Activated CD4-positive, alpha-beta T cell treated with anti-CD3 and anti-CD28 coated beads, Interleukin-2, amount 10 ng/mL, durations not matched to agents 24 days and 14 days (primary cell): ENCODE measurements at regions not wholly inside any gene's neighbourhood (a gene's known extent, or its start where the extent isn't known, plus 50 kb on each side); places are given as distances from the start of the nearest gene placed in this dataset.
"Not testable (repeated sequence)": the region's sequence is repeated elsewhere in the genome, so short reads cannot be mapped to it uniquely, and the experiment has no call there.

Experiments
- DNase-seq: peaks from one replicate; pipeline ENCODE4 v3.0.0; 2022
- H3K27ac Mint-ChIP-seq: one replicate; pipeline ENCODE4 v1.8.0; 2022; ENCODE audit warnings: mild to moderate bottlenecking, mixed read lengths
- H3K27me3 Mint-ChIP-seq: one replicate; pipeline ENCODE4 v1.8.0; 2022; ENCODE audit warnings: mixed read lengths
- H3K36me3 Mint-ChIP-seq: one replicate; pipeline ENCODE4 v1.8.0; 2022; ENCODE audit warnings: low read depth, mild to moderate bottlenecking, mixed read lengths
- H3K4me1 Mint-ChIP-seq: one replicate; pipeline ENCODE4 v1.8.0; 2021; ENCODE audit warnings: mixed read lengths
- H3K4me3 Mint-ChIP-seq: one replicate; pipeline ENCODE4 v1.8.0; 2022; ENCODE audit warnings: mild to moderate bottlenecking, moderate library complexity, mixed read lengths
- H3K9me3 Mint-ChIP-seq: one replicate; pipeline ENCODE4 v1.8.0; 2021; ENCODE audit warnings: mixed read lengths
- intact Hi-C: fragments of 100-400 bp; cut with micrococcal nuclease; formaldehyde crosslinking; loops from one replicate; pipeline ENCODE4 v1.15.1; 2023

- H3K4me1 Mint-ChIP-seq = no peaks in the 10 kb centered on the region
- intact Hi-C loops = no loop called here
- H3K36me3 Mint-ChIP-seq = no peaks in the 10 kb centered on the region
- no peak overlapping the region for H3K27ac Mint-ChIP-seq
- DNase-seq = no peak
- no peak overlapping the region for H3K4me3 Mint-ChIP-seq
- no peaks in the 10 kb centered on the region for H3K9me3 Mint-ChIP-seq
- H3K27me3 Mint-ChIP-seq = no peaks in the 10 kb centered on the region
Measured at GRCh38 chr3:165983284-165983683, 146.1 kb upstream of the BCHE start.

- Mint-ChIP-seq H3K9me3 (no peaks in the 10 kb centered on the region), H3K4me1 (no peaks in the 10 kb centered on the region), H3K27ac (no peak overlapping the region), H3K36me3 (no peaks in the 10 kb centered on the region), H3K27me3 (no peaks in the 10 kb centered on the region), H3K4me3 (no peak overlapping the region)
- no peak for DNase-seq
- intact Hi-C loops = no loop called here
Measured at GRCh38 chr3:165981318-165981717, 144.1 kb upstream of the BCHE start.

GRCh38 chr3:165960825-165961224, 123.6 kb upstream of the BCHE start:
- H3K27me3 Mint-ChIP-seq, H3K4me3 Mint-ChIP-seq, H3K9me3 Mint-ChIP-seq, intact Hi-C loops, H3K4me1 Mint-ChIP-seq, H3K36me3 Mint-ChIP-seq, H3K27ac Mint-ChIP-seq, DNase-seq: not testable (repeated sequence)

GRCh38 chr3:165954171-165954570, 116.9 kb upstream of the BCHE start:
- intact Hi-C loops = no loop called here
- Mint-ChIP-seq H3K9me3 (no peaks in the 10 kb centered on the region), H3K36me3 (no peaks in the 10 kb centered on the region), H3K4me3 (no peak overlapping the region), H3K27me3 (no peaks in the 10 kb centered on the region), H3K4me1 (no peaks in the 10 kb centered on the region), H3K27ac (no peak overlapping the region)
- no peak for DNase-seq

GRCh38 chr3:165946360-165946759, 109.1 kb upstream of the BCHE start:
- DNase-seq = no peak
- H3K4me3 Mint-ChIP-seq = no peak overlapping the region
- no peaks in the 10 kb centered on the region for H3K27me3 Mint-ChIP-seq
- no peak overlapping the region for H3K27ac Mint-ChIP-seq
- H3K9me3 Mint-ChIP-seq = no peaks in the 10 kb centered on the region
- H3K4me1 Mint-ChIP-seq = no peaks in the 10 kb centered on the region
- no peaks in the 10 kb centered on the region for H3K36me3 Mint-ChIP-seq
- intact Hi-C loops = no loop called here

- Mint-ChIP-seq H3K9me3 (peaks cover 12% of the 10 kb centered on the region), H3K4me3 (no peak overlapping the region), H3K4me1 (no peaks in the 10 kb centered on the region), H3K27ac (no peak overlapping the region), H3K27me3 (no peaks in the 10 kb centered on the region), H3K36me3 (no peaks in the 10 kb centered on the region)
- intact Hi-C loops = no loop called here
- no peak for DNase-seq
Measured at GRCh38 chr3:165938986-165939540, 101.8 kb upstream of the BCHE start.

GRCh38 chr3:165936081-165936480, 98.9 kb upstream of the BCHE start:
- H3K4me3 Mint-ChIP-seq, H3K36me3 Mint-ChIP-seq, H3K27me3 Mint-ChIP-seq, intact Hi-C loops, H3K27ac Mint-ChIP-seq, DNase-seq, H3K4me1 Mint-ChIP-seq: not testable (repeated sequence)
- H3K9me3 Mint-ChIP-seq = peaks cover 13% of the 10 kb centered on the region

GRCh38 chr3:165924301-165924791, 87.1 kb upstream of the BCHE start:
- DNase-seq, H3K4me3 Mint-ChIP-seq, H3K27me3 Mint-ChIP-seq, H3K9me3 Mint-ChIP-seq, H3K4me1 Mint-ChIP-seq, H3K27ac Mint-ChIP-seq, H3K36me3 Mint-ChIP-seq, intact Hi-C loops: not testable (repeated sequence)

- H3K36me3 Mint-ChIP-seq = no peaks in the 10 kb centered on the region
- DNase-seq = no peak
- no peak overlapping the region for H3K4me3 Mint-ChIP-seq
- H3K27me3 Mint-ChIP-seq = no peaks in the 10 kb centered on the region
- no peak overlapping the region for H3K27ac Mint-ChIP-seq
- H3K4me1 Mint-ChIP-seq = no peaks in the 10 kb centered on the region
- intact Hi-C loops = no loop called here
- peaks cover 7% of the 10 kb centered on the region for H3K9me3 Mint-ChIP-seq
Measured at GRCh38 chr3:165920984-165921383, 83.8 kb upstream of the BCHE start.

- H3K4me1 Mint-ChIP-seq = no peaks in the 10 kb centered on the region
- H3K36me3 Mint-ChIP-seq = no peaks in the 10 kb centered on the region
- no peak for DNase-seq
- H3K4me3 Mint-ChIP-seq = no peak overlapping the region
- intact Hi-C loops = no loop called here
- H3K9me3 Mint-ChIP-seq = peaks cover 9% of the 10 kb centered on the region
- H3K27me3 Mint-ChIP-seq = no peaks in the 10 kb centered on the region
- no peak overlapping the region for H3K27ac Mint-ChIP-seq
Measured at GRCh38 chr3:165919284-165919683, 82.1 kb upstream of the BCHE start.

GRCh38 chr3:165918657-165918979, 81.4 kb upstream of the BCHE start:
- Mint-ChIP-seq H3K27me3 (no peaks in the 10 kb centered on the region), H3K4me1 (no peaks in the 10 kb centered on the region), H3K9me3 (peaks cover 9% of the 10 kb centered on the region), H3K4me3 (no peak overlapping the region), H3K36me3 (no peaks in the 10 kb centered on the region), H3K27ac (no peak overlapping the region)
- DNase-seq = no peak
- intact Hi-C loops = no loop called here

- H3K27ac Mint-ChIP-seq, H3K9me3 Mint-ChIP-seq, H3K36me3 Mint-ChIP-seq, H3K27me3 Mint-ChIP-seq, DNase-seq, H3K4me1 Mint-ChIP-seq, intact Hi-C loops, H3K4me3 Mint-ChIP-seq: not testable (repeated sequence)
Measured at GRCh38 chr3:165917938-165918656, 80.9 kb upstream of the BCHE start.

- H3K4me3 Mint-ChIP-seq, H3K27me3 Mint-ChIP-seq, DNase-seq, H3K27ac Mint-ChIP-seq, H3K36me3 Mint-ChIP-seq, H3K9me3 Mint-ChIP-seq, H3K4me1 Mint-ChIP-seq, intact Hi-C loops: not testable (repeated sequence)
Measured at GRCh38 chr3:165915104-165915503, 77.9 kb upstream of the BCHE start.

GRCh38 chr3:165903885-165904630, 66.8 kb upstream of the BCHE start:
- Mint-ChIP-seq H3K27ac (no peak overlapping the region), H3K4me3 (no peak overlapping the region), H3K27me3 (no peaks in the 10 kb centered on the region), H3K4me1 (no peaks in the 10 kb centered on the region), H3K9me3 (no peaks in the 10 kb centered on the region), H3K36me3 (no peaks in the 10 kb centered on the region)
- intact Hi-C loops = no loop called here
- no peak for DNase-seq
